GM21786 (cell line): ENCODE measurements at regions not wholly inside any gene's neighbourhood (a gene's known extent, or its start where the extent isn't known, plus 50 kb on each side); places are given as distances from the start of the nearest gene placed in this dataset.

Experiments
- ATAC-seq: cut with Tn5 transposase; IDR thresholded peaks from one replicate; pipeline ENCODE4 v1.9.1; 2021; ENCODE audit not compliant: unreplicated experiment

- ATAC-seq = no peak
Observed at GRCh38 chr21:36532769-36533467, 53.0 kb upstream of the CLDN14 start.

GRCh38 chr21:36533468-36533848 is 53.5 kb upstream of the CLDN14 start:
- ATAC-seq = no peak

- ATAC-seq = no peak
Observed at GRCh38 chr21:36534656-36535055, 54.7 kb upstream of the CLDN14 start.

- peak; percentile 82 for ATAC-seq
Observed at GRCh38 chr21:36535618-36536241, 55.8 kb upstream of the CLDN14 start.

- ATAC-seq = no peak
Observed at GRCh38 chr21:36538761-36539160, 58.8 kb upstream of the CLDN14 start.

- no peak for ATAC-seq
Observed at GRCh38 chr21:36539434-36540150, 59.7 kb upstream of the CLDN14 start.

- no peak for ATAC-seq
Observed at GRCh38 chr21:36540700-36541099, 60.8 kb upstream of the CLDN14 start.

- no peak for ATAC-seq
Observed at GRCh38 chr21:36541721-36542139, 61.8 kb upstream of the CLDN14 start.

- ATAC-seq = peak; percentile 73
Observed at GRCh38 chr21:36542312-36543101, 62.6 kb upstream of the CLDN14 start.

- ATAC-seq = no peak
Observed at GRCh38 chr21:36543924-36544323, 64.0 kb upstream of the CLDN14 start.

- ATAC-seq = no peak
Observed at GRCh38 chr21:36544545-36544944, 64.6 kb upstream of the CLDN14 start.

- no peak for ATAC-seq
Observed at GRCh38 chr21:36545776-36546511, 66.0 kb upstream of the CLDN14 start.

GRCh38 chr21:36547464-36547863 is 67.5 kb upstream of the CLDN14 start:
- no peak for ATAC-seq

GRCh38 chr21:36548866-36549265 is 68.9 kb upstream of the CLDN14 start:
- no peak for ATAC-seq

- no peak for ATAC-seq
Observed at GRCh38 chr21:36549470-36549869, 69.5 kb upstream of the CLDN14 start.

- no peak for ATAC-seq
Observed at GRCh38 chr21:36550761-36551160, 70.8 kb upstream of the CLDN14 start.

- no peak for ATAC-seq
Observed at GRCh38 chr21:36551321-36551720, 71.4 kb upstream of the CLDN14 start.

- ATAC-seq = no peak
Observed at GRCh38 chr21:36551731-36552433, 72.0 kb upstream of the CLDN14 start.

GRCh38 chr21:36552434-36552785 is 72.5 kb upstream of the CLDN14 start:
- no peak for ATAC-seq

- ATAC-seq = no peak
Observed at GRCh38 chr21:36553406-36553805, 73.5 kb upstream of the CLDN14 start.
